Panc1 (cell line): ENCODE measurements at regions not wholly inside any gene's neighbourhood (a gene's known extent, or its start where the extent isn't known, plus 50 kb on each side); places are given as distances from the start of the nearest gene placed in this dataset.

ENCODE experiments used
- ATAC-seq: fragments of 200-7000 bp; cut with Tn5 transposase; 2 replicates; pipeline ENCODE4 v1.9.1; 2020; ENCODE audit warnings: mild to moderate bottlenecking, moderate library complexity
- BruUV-seq: library from RNA; stranded (reverse); fragments of 400-500 nt; replicated peaks from 2 replicates; lab custom pipeline; 2021; lab: Mats Ljungman, UMichigan
- CTCF ChIA-PET: fragments of 300-600 bp; sonication (Branson Sonifier 250); formaldehyde crosslinking; loops from one replicate; lab custom pipeline; 2022; ENCODE audit warnings: antibody characterized with exemption; lab: Charles Lee
- POLR2A ChIA-PET: fragments of 300-600 bp; sonication (Branson Sonifier 250); formaldehyde crosslinking; loops from one replicate; lab custom pipeline; 2022; ENCODE audit warnings: antibody characterized with exemption; lab: Charles Lee
- DNase-seq: peaks from one replicate; pipeline ENCODE4 v3.0.0-alpha.2; 2010; ENCODE audit warnings: low read depth, low spot score
- H3K27ac ChIP-seq: 2 replicates; pipeline ENCODE4 v1.5.1; 2011; ENCODE audit warnings: mild to moderate bottlenecking, low read length, inconsistent platforms
- H3K27me3 ChIP-seq: fragments of 200-500 bp; sonication (Bioruptor generic); 2 replicates; pipeline ENCODE4 v1.6.0; 2014; ENCODE audit warnings: low read length, inconsistent platforms; ENCODE audit not compliant: control insufficient read depth, insufficient read depth
- H3K36me3 ChIP-seq: fragments of 200-500 bp; sonication (Bioruptor generic); 2 replicates; pipeline ENCODE4 v1.5.1; 2014; ENCODE audit warnings: inconsistent platforms, mild to moderate bottlenecking, low read length, moderate library complexity; ENCODE audit not compliant: control insufficient read depth, insufficient read depth
- H3K4me1 ChIP-seq: 2 replicates; pipeline ENCODE4 v1.5.1; 2011; ENCODE audit warnings: inconsistent platforms, mild to moderate bottlenecking, low read length, moderate library complexity; ENCODE audit not compliant: control insufficient read depth, insufficient read depth
- H3K4me3 ChIP-seq, 2 experiments: 2 replicates each; pipeline ENCODE4 v1.5.1; 2011 to 2012; ENCODE audit warnings: low read depth in 2 of 2, low read length in 2 of 2, mild to moderate bottlenecking in 2 of 2, inconsistent platforms in 1 of 2, moderate library complexity in 1 of 2
- H3K9me3 ChIP-seq: fragments of 200-500 bp; sonication (Bioruptor generic); 2 replicates; pipeline ENCODE4 v1.5.1; 2014; ENCODE audit warnings: low read depth, mild to moderate bottlenecking, inconsistent platforms, low read length, moderate library complexity; ENCODE audit not compliant: control insufficient read depth, insufficient read depth
- SIN3A ChIP-seq: IDR thresholded peaks from 2 replicates; pipeline ENCODE4 v1.6.1; 2012; ENCODE audit warnings: low read depth, mild to moderate bottlenecking, low read length, moderate library complexity, borderline replicate concordance; ENCODE audit not compliant: insufficient read depth
- TCF7L2 ChIP-seq: IDR thresholded peaks from 2 replicates; pipeline ENCODE4 v1.6.1; 2011; ENCODE audit warnings: mild to moderate bottlenecking, low read depth, low read length, inconsistent platforms
- in situ Hi-C: cut with HindIII; loops from 2 replicates; pipeline ENCODE4 v1.10.0; 2016; ENCODE audit warnings: low sequenced_read_pairs, low pct_unique_long_range_greater_than_20kb
- intact Hi-C: fragments of 100-400 bp; cut with micrococcal nuclease; formaldehyde crosslinking; loops from one replicate; pipeline ENCODE4 v1.10.0; 2022; ENCODE audit not compliant: unreplicated experiment
- TF ChIP-seq, protein P1 (sequence below): fragments of 450-650 bp; IDR thresholded peaks from 2 replicates; pipeline ENCODE4 v1.5.1; 2017; ENCODE audit warnings: mild to moderate bottlenecking
- TF ChIP-seq, protein P2 (sequence below), 2 experiments: IDR thresholded peaks; 2 replicates each; pipeline ENCODE4 v1.6.1; 2011 to 2012; ENCODE audit warnings: low read depth in 2 of 2, control low read depth in 1 of 2, low read length in 1 of 2, mild to moderate bottlenecking in 1 of 2, moderate library complexity in 1 of 2; ENCODE audit not compliant: insufficient read depth in 1 of 2

DNA sequence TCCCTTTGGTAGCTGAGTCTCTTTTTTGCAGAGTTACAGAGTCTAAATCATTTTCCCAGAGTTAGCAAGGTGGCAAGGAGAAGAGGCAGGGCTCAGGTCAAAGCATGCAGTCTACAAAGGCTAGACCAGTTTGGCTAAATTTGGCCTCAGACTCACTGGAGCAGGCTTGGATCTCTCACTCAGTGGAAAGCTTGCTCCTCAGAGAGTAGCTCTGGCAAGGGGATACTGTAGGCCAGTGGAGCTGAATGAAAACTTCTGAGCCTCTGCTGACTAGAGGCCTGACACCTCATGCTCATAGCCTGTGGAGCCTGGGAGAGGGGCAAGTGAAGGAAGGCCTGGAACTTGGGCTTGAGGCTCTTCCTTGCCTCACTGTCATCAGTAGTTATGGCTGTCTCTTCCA lies 101.0 kb downstream of the MOBP start:
- no peak for ATAC-seq
- Histone ChIP-seq H3K4me1 (no peaks in the 10 kb centered on the region), H3K27ac (no peak overlapping the region), H3K36me3 (no peaks in the 10 kb centered on the region), H3K27me3 (no peaks in the 10 kb centered on the region), H3K9me3 (no peaks in the 10 kb centered on the region), H3K4me3 (no peak overlapping the region)
- TF ChIP-seq, protein P1, sequence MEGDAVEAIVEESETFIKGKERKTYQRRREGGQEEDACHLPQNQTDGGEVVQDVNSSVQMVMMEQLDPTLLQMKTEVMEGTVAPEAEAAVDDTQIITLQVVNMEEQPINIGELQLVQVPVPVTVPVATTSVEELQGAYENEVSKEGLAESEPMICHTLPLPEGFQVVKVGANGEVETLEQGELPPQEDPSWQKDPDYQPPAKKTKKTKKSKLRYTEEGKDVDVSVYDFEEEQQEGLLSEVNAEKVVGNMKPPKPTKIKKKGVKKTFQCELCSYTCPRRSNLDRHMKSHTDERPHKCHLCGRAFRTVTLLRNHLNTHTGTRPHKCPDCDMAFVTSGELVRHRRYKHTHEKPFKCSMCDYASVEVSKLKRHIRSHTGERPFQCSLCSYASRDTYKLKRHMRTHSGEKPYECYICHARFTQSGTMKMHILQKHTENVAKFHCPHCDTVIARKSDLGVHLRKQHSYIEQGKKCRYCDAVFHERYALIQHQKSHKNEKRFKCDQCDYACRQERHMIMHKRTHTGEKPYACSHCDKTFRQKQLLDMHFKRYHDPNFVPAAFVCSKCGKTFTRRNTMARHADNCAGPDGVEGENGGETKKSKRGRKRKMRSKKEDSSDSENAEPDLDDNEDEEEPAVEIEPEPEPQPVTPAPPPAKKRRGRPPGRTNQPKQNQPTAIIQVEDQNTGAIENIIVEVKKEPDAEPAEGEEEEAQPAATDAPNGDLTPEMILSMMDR = no peak
- TF ChIP-seq TCF7L2 = no peak
- no peak for DNase-seq
- ChIA-PET POLR2A (no interaction called here), CTCF (no interaction called here)
- no TSS peak for BruUV-seq
- in situ Hi-C loops = no loop called here
- intact Hi-C loops = no loop called here

DNA sequence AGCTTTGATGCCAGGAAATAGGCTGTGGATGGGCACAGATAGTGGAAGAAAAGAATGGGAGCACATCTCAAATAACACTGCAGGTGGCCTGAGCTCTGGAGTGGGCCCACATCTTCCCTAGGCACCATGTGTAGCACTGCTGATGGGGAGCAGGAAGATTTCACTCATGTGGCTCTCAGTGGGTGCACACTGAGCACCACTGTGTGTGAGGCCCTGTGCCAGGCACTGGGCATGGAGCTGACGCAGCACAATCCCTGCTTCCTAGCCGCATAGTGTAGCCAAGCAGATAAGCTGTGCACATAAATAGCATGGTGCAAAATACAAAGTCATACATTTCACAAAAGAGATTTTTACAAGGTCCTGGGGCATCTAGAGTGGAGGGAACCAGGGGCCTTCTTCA lies 101.6 kb downstream of the MOBP start:
- H3K4me1 ChIP-seq = no peaks in the 10 kb centered on the region
- no peaks in the 10 kb centered on the region for H3K9me3 ChIP-seq
- H3K4me3 ChIP-seq = no peak overlapping the region
- TF ChIP-seq TCF7L2 (no peak), SIN3A (no peak)
- H3K36me3 ChIP-seq = no peaks in the 10 kb centered on the region
- ATAC-seq (no peak), DNase-seq (no peak)
- no TSS peak for BruUV-seq
- in situ Hi-C loops = no loop called here
- H3K27me3 ChIP-seq = no peaks in the 10 kb centered on the region
- ChIA-PET POLR2A (no interaction called here), CTCF (no interaction called here)
- intact Hi-C loops = no loop called here
- no peak overlapping the region for H3K27ac ChIP-seq

DNA sequence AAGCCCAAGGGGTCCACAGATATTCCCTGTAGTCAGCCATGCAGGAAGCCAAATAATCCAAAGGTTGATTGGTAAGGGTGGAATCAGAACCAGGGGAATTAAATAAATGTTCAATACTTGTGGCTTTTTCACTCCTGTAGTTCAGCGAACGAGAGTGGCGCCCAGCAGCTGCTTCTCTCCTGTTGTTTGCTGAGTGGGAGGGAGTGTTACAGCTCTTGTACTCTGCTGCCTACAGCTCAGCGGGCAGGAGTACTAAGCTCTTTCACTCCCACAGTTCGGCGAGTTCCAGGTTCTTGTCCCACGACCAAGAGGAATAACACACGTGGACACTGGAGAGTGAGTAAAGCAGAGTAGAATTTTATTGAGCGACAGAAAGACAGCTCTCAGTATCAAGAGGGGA lies 105.9 kb downstream of the MOBP start:
- ChIA-PET POLR2A (no interaction called here), CTCF (no interaction called here)
- Histone ChIP-seq H3K27ac (no peak overlapping the region), H3K27me3 (no peaks in the 10 kb centered on the region), H3K9me3 (no peaks in the 10 kb centered on the region), H3K36me3 (no peaks in the 10 kb centered on the region), H3K4me1 (no peaks in the 10 kb centered on the region), H3K4me3 (no peak overlapping the region)
- TF ChIP-seq, protein P2, sequence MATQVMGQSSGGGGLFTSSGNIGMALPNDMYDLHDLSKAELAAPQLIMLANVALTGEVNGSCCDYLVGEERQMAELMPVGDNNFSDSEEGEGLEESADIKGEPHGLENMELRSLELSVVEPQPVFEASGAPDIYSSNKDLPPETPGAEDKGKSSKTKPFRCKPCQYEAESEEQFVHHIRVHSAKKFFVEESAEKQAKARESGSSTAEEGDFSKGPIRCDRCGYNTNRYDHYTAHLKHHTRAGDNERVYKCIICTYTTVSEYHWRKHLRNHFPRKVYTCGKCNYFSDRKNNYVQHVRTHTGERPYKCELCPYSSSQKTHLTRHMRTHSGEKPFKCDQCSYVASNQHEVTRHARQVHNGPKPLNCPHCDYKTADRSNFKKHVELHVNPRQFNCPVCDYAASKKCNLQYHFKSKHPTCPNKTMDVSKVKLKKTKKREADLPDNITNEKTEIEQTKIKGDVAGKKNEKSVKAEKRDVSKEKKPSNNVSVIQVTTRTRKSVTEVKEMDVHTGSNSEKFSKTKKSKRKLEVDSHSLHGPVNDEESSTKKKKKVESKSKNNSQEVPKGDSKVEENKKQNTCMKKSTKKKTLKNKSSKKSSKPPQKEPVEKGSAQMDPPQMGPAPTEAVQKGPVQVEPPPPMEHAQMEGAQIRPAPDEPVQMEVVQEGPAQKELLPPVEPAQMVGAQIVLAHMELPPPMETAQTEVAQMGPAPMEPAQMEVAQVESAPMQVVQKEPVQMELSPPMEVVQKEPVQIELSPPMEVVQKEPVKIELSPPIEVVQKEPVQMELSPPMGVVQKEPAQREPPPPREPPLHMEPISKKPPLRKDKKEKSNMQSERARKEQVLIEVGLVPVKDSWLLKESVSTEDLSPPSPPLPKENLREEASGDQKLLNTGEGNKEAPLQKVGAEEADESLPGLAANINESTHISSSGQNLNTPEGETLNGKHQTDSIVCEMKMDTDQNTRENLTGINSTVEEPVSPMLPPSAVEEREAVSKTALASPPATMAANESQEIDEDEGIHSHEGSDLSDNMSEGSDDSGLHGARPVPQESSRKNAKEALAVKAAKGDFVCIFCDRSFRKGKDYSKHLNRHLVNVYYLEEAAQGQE (IDR thresholded peaks at IDR 0.05; ENCODE audit: insufficient read depth in 1 of 2, low read depth in 2 of 2, low read length in 1 of 2) = no peak
- ATAC-seq (no peak), DNase-seq (no peak)
- in situ Hi-C loops (no loop called here), intact Hi-C loops (no loop called here)
- BruUV-seq = no TSS peak
